Mucosa of stomach (tissue), 1 donor: ENCODE measurements at regions not wholly inside any gene's neighbourhood (a gene's known extent, or its start where the extent isn't known, plus 50 kb on each side); places are given as distances from the start of the nearest gene placed in this dataset.

Experiments
- H3K27me3 ChIP-seq: one replicate; pipeline ENCODE4 v1.7.0; 2013; ENCODE audit warnings: mild to moderate bottlenecking, low read length; ENCODE audit not compliant: control insufficient read depth, insufficient read depth
- H3K36me3 ChIP-seq: one replicate; pipeline ENCODE4 v1.7.0; 2013; ENCODE audit warnings: low read length; ENCODE audit not compliant: control insufficient read depth, insufficient read depth
- H3K4me1 ChIP-seq: one replicate; pipeline ENCODE4 v1.7.0; 2013; ENCODE audit warnings: mild to moderate bottlenecking, low read length; ENCODE audit not compliant: control insufficient read depth, insufficient read depth
- H3K4me3 ChIP-seq: one replicate; pipeline ENCODE4 v1.7.0; 2013; ENCODE audit warnings: low read length
- H3K9ac ChIP-seq: one replicate; pipeline ENCODE4 v1.7.0; 2013; ENCODE audit warnings: mild to moderate bottlenecking, low read length, moderate library complexity
- H3K9me3 ChIP-seq: one replicate; pipeline ENCODE4 v1.7.0; 2013; ENCODE audit warnings: mild to moderate bottlenecking, low read length, moderate library complexity; ENCODE audit not compliant: control insufficient read depth
- donor health status: Pancreatic carcinoma.

GRCh38 chr5:68954618-68954910, 139.2 kb upstream of the SLC30A5 start:
- H3K4me3 ChIP-seq: no peak overlapping the region
- H3K36me3 ChIP-seq: no peaks in the 10 kb centered on the region
- no peaks in the 10 kb centered on the region for H3K4me1 ChIP-seq
- no peaks in the 10 kb centered on the region for H3K9me3 ChIP-seq
- no peaks in the 10 kb centered on the region for H3K27me3 ChIP-seq
- no peak overlapping the region for H3K9ac ChIP-seq

- H3K36me3 ChIP-seq: no peaks in the 10 kb centered on the region
- H3K9me3 ChIP-seq: no peaks in the 10 kb centered on the region
- no peaks in the 10 kb centered on the region for H3K27me3 ChIP-seq
- no peak overlapping the region for H3K9ac ChIP-seq
- no peak overlapping the region for H3K4me3 ChIP-seq
- H3K4me1 ChIP-seq: no peaks in the 10 kb centered on the region
These were observed 136.2 kb upstream of the SLC30A5 start for GRCh38 chr5:68957591-68957990.

GRCh38 chr5:68958428-68958827, 135.4 kb upstream of the SLC30A5 start:
- Histone ChIP-seq H3K9me3 (no peaks in the 10 kb centered on the region), H3K27me3 (no peaks in the 10 kb centered on the region), H3K4me3 (no peak overlapping the region), H3K36me3 (no peaks in the 10 kb centered on the region), H3K9ac (no peak overlapping the region), H3K4me1 (no peaks in the 10 kb centered on the region)

- Histone ChIP-seq H3K4me3 (no peak overlapping the region), H3K4me1 (no peaks in the 10 kb centered on the region), H3K9ac (no peak overlapping the region), H3K9me3 (no peaks in the 10 kb centered on the region), H3K27me3 (no peaks in the 10 kb centered on the region), H3K36me3 (no peaks in the 10 kb centered on the region)
These were observed 133.4 kb upstream of the SLC30A5 start for GRCh38 chr5:68960456-68960855.

GRCh38 chr5:68960961-68961360, 132.9 kb upstream of the SLC30A5 start:
- H3K9ac ChIP-seq: no peak overlapping the region
- H3K9me3 ChIP-seq: no peaks in the 10 kb centered on the region
- H3K27me3 ChIP-seq: no peaks in the 10 kb centered on the region
- H3K4me1 ChIP-seq: no peaks in the 10 kb centered on the region
- H3K36me3 ChIP-seq: no peaks in the 10 kb centered on the region
- no peak overlapping the region for H3K4me3 ChIP-seq

GRCh38 chr5:68961762-68962161, 132.1 kb upstream of the SLC30A5 start:
- H3K4me3 ChIP-seq: no peak overlapping the region
- no peaks in the 10 kb centered on the region for H3K36me3 ChIP-seq
- H3K9me3 ChIP-seq: no peaks in the 10 kb centered on the region
- no peaks in the 10 kb centered on the region for H3K27me3 ChIP-seq
- no peaks in the 10 kb centered on the region for H3K4me1 ChIP-seq
- no peak overlapping the region for H3K9ac ChIP-seq

GRCh38 chr5:68962757-68963484, 130.9 kb upstream of the SLC30A5 start:
- Histone ChIP-seq H3K4me3 (no peak overlapping the region), H3K4me1 (no peaks in the 10 kb centered on the region), H3K27me3 (no peaks in the 10 kb centered on the region), H3K9me3 (no peaks in the 10 kb centered on the region), H3K36me3 (no peaks in the 10 kb centered on the region), H3K9ac (no peak overlapping the region)

- Histone ChIP-seq H3K4me1 (no peaks in the 10 kb centered on the region), H3K4me3 (no peak overlapping the region), H3K27me3 (no peaks in the 10 kb centered on the region), H3K36me3 (no peaks in the 10 kb centered on the region), H3K9ac (no peak overlapping the region), H3K9me3 (no peaks in the 10 kb centered on the region)
These were observed 129.1 kb upstream of the SLC30A5 start for GRCh38 chr5:68964679-68965078.

- no peaks in the 10 kb centered on the region for H3K4me1 ChIP-seq
- no peak overlapping the region for H3K4me3 ChIP-seq
- no peak overlapping the region for H3K9ac ChIP-seq
- no peaks in the 10 kb centered on the region for H3K27me3 ChIP-seq
- H3K36me3 ChIP-seq: no peaks in the 10 kb centered on the region
- no peaks in the 10 kb centered on the region for H3K9me3 ChIP-seq
These were observed 127.9 kb upstream of the SLC30A5 start for GRCh38 chr5:68965926-68966325.

- H3K4me3 ChIP-seq: no peak overlapping the region
- no peaks in the 10 kb centered on the region for H3K4me1 ChIP-seq
- no peaks in the 10 kb centered on the region for H3K36me3 ChIP-seq
- no peak overlapping the region for H3K9ac ChIP-seq
- H3K27me3 ChIP-seq: no peaks in the 10 kb centered on the region
- H3K9me3 ChIP-seq: no peaks in the 10 kb centered on the region
These were observed 127.2 kb upstream of the SLC30A5 start for GRCh38 chr5:68966596-68966995.

GRCh38 chr5:68968429-68968828, 125.4 kb upstream of the SLC30A5 start:
- no peak overlapping the region for H3K4me3 ChIP-seq

GRCh38 chr5:68970617-68971016, 123.2 kb upstream of the SLC30A5 start:
- Histone ChIP-seq H3K9ac (no peak overlapping the region), H3K36me3 (no peaks in the 10 kb centered on the region), H3K4me1 (no peaks in the 10 kb centered on the region), H3K4me3 (no peak overlapping the region), H3K27me3 (no peaks in the 10 kb centered on the region), H3K9me3 (no peaks in the 10 kb centered on the region)

More at GRCh38 chr5:68968429-68968828, 125.4 kb upstream of the SLC30A5 start:
- Histone ChIP-seq H3K9me3 (no peaks in the 10 kb centered on the region), H3K27me3 (no peaks in the 10 kb centered on the region), H3K36me3 (no peaks in the 10 kb centered on the region), H3K4me1 (no peaks in the 10 kb centered on the region), H3K9ac (no peak overlapping the region)

GRCh38 chr5:68973696-68974095, 120.1 kb upstream of the SLC30A5 start:
- H3K9me3 ChIP-seq: no peaks in the 10 kb centered on the region
- no peak overlapping the region for H3K9ac ChIP-seq
- no peak overlapping the region for H3K4me3 ChIP-seq
- H3K36me3 ChIP-seq: no peaks in the 10 kb centered on the region
- no peaks in the 10 kb centered on the region for H3K27me3 ChIP-seq
- H3K4me1 ChIP-seq: no peaks in the 10 kb centered on the region
